T-helper 2 cell treated with Interferon-gamma antibody and Interleukin-4, amounts not matched to agents 100 ng/mL and 5 ng/mL, for 36 hours (primary cell): ENCODE measurements at regions not wholly inside any gene's neighbourhood (a gene's known extent, or its start where the extent isn't known, plus 50 kb on each side); places are given as distances from the start of the nearest gene placed in this dataset.

Source experiments
- intact Hi-C: fragments of 100-400 bp; cut with micrococcal nuclease; formaldehyde crosslinking; loops from one replicate; pipeline ENCODE4 v1.15.1; 2023

DNA sequence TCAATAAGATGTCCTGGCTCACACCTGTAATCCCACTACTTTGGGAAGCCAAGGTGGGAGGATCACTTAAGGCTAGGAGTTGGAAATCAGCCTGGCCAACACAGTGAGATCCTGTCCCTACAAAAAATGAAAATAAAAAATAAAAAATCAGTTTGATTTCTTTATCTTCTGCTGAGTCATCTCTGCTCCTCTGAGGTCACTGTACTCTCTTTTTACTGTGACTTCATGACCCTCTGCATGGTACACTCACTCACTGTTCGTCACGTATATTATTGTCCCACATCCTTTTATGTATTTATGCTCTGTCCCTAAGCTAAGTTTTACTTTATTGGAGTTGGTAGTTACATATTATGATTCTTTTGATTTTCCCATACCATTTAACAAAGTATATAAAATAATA, 333.3 kb downstream of the PCDH7 start:
- intact Hi-C loops: no loop called here

DNA sequence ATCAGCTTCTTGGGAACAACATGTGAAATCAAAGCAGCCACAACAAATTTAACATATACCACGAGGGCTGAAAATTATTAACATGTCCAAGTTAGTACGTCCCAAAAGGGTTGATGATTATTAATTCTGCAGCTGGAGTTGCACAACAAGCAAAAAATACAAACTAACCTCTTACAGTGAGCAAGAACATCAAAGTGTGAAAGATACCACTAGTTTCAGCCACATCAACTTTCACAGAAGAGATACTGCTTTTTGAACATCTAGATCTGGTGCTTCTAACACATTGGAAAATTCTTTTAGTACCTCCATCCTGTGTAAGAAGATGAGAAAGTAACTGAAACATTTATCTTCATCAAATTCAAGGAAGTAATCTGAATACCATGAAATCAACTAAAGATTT, 334.1 kb downstream of the PCDH7 start:
- intact Hi-C loops: no loop called here

DNA sequence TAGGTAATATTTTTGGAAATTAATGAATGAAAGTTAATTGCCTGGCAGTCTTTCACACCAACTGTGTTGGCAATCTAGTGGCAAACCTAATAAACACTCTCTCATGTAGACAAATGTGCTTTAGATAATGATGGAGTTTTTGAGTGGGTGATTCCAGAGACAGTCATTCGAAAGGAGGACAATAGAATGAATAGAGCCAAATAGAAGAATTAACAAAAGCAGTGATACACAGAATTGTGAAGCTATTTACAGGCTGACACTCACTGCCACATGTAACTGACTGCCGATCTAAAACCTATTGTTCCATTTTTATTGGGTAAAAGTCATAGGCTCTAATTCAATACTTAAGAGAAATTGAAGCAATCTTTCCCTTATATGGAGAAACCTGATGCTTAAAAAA, 338.5 kb downstream of the PCDH7 start:
- intact Hi-C loops: no loop called here

DNA sequence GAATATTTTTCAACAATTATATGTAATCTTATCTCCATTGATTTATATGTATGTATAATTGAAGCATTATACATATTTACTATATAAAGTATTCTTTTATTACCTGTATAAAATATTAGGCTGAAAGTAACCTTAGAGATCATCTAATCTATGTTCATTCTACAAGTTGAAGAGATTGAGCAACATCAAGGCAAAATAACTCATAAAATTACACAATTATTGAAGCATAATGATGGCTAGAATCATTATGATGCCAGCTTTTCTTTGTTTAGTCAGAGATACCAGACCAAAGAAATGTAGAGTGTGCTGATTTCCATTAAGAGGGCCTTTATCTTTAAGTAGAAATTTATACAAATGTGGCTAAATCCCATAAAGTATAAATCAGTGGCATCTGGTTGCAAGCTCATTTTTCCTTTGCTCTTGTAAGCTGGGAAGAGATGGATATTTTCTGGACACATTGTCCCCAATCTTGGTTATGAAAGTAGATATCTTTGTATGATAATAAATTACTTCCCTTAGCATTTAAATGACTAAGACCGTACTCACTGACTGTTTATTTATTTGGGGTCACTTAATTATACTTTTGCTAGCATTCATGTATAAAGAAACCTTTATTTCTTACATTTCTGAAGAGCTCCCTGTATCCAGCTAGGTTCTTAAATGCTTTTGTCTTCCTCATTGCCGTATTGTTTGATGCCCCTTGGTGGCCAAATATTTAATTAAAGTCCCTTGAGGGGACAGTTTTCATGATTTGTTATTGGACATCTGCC, 339.8 kb downstream of the PCDH7 start:
- intact Hi-C loops: no loop called here

DNA sequence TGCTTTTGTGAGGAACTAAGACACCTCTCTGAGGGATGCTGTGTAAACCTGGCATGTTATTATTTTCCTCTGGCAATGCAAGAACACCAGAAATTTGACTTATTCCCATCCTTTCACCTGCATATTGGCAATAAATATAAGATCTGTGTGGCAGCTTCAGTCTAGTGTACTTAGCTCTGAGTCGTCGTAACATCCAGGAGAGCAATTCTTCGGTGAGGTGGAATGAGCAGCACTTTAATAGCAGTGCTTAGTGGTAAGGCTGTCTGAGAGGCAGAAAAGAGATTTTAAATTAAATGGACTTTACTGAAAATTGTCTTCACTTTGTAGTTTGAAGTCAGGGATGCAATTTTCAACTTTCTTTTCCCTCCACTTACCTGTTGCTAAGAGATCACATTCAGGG, 344.9 kb downstream of the PCDH7 start:
- intact Hi-C loops: no loop called here

DNA sequence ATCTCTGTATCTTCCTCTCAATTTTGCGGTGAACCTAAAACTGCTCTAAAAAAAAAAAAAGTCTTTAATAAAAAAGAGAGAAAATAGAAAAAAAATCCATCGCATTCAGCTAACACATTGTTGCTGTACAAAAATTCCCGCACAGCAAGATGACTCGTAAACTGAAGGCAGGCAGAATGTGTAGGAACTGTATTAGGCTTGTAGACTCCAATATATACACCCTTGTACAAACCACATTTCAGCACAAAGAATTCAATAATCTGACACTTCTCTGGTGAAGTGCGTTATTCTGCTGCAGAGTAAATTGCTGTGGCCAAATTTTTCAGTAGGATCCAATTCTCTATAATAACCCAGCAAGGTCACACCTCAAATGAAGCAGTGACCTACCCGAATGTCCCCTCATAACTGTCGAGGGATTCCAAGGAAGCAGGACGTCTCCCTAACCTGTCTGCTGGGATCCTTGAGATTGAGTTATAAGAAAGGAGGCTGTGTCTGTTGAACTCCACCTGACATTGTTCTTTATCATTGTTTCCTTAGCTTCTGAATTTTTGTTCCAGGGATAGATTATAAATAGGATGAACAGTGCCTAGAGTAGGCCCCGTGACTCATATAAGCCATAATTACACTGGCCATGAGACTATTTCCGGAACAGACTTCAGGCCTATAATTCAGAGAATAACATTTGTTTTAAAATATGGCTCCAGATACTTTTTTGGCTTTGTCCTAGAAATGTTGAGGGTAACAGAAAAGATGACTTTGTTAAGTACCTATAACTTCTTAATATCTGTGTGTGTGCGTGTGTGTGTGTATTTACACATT, 348.3 kb downstream of the PCDH7 start:
- intact Hi-C loops: no loop called here

DNA sequence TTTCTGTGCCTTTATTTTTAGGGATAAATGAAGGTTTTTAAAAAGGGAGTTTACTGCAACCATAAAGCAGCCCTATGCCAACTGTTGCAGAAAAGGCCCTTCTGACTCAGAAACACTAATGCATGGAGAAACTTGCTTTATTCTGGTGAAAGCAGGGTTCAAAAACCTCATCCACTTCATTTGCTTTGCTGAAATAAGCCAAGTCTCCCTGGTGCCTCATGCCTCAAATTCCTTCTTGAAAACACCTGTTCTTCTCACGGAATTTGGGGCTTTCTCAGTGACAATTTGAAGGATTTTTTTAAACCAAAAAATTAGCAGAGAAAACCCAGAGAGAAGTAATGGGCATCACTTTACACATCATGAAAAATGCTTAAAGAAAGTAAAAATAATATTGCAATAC, 349.0 kb downstream of the PCDH7 start:
- intact Hi-C loops: no loop called here

DNA sequence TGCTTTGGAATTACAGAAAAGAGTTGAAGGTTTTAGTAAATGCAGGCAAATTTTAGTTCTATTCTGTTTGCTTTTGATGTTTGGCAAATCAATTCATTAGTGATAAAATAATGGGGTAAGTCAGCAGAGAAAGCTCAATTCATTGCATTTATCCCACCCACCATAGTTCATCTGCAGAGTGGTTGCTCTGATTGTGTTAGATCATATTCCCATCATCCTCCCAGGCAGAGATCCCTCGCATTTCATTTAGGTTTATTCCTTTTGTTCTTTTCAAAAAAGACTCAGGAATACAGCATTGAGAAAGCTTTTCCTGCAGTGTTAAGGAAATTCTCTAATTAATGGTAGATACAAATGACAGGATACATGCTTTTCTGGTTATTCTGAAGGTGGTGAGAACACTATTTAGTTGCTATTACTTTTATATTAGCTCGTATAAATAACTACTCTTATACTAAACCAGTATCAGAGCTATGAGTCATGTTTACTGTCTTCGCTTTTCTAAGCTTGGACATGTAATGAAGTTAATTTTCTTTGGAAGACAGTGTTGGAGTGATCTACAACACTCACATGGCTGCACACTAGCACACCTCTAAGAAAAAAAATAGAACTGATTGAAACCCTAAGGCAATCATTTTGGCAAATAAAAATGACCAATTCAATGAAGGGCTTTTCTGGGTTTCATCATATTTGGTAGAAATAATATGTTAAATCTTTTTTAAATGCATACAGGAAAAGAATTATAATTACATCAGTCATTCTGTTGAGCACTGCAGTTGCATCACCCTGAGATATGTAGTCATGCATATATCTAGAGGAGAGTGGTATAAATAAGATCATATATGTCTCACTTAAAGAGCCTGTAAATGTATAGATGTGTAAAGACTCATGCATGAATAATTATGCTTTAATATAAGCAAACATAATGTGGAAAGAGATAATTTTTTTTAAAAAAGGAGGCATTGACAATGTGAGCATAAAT, 351.6 kb downstream of the PCDH7 start:
- intact Hi-C loops: no loop called here

DNA sequence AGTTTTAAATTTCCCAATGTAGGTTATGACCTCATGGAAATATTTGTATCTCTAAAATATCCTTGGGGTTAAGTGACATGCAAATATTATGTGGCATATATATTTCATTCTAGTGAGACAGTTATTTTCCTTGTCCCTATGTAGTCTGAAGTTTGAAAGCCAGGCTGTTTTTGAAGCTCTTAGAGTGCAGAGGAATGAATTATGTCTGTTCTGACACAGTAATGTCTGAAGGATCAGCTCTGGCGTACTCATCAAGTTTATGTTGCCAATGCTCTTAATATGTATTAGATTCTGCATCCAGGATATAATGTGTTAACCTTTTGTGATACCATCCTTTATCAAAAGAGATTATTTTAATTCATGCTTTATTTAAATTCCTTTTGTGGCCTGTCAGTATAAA, 355.8 kb downstream of the PCDH7 start:
- intact Hi-C loops: no loop called here

DNA sequence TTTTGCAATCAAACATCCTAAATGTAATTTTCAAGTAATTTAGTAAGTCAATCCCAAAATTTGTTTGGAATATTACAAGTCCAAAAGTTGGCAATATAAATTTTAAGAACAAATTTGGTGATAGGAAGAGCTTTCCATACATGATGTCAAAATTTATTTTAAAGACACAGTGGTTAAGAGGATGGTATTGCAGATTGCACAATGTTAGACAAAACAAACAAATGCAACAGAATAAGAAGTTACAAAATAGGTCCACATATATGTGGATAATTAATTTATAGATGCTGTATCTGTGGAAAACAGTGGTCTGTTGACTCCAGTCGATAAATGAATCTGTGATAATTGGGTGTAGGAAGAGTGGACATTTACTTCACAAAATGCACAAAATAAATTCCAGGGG, 358.5 kb downstream of the PCDH7 start:
- intact Hi-C loops: no loop called here

DNA sequence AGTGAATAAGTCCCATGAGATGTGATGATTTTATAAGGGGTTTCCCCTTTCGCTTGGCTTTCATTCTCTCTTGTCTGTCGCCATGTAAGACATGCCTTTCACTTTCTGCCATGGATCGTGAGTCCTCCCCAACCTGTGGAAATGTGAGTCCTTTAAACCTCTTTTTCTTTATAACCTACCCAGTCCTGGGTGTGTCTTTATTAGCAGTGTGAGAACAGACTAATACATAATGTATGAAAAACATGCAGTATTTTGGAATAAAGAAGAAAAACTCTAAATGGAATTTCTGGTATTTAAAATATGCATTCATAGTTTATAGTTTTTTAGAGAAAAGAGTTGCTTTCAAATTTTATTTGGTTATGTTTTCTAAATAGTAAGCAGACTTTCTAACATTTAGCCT, 360.7 kb downstream of the PCDH7 start:
- intact Hi-C loops: no loop called here

DNA sequence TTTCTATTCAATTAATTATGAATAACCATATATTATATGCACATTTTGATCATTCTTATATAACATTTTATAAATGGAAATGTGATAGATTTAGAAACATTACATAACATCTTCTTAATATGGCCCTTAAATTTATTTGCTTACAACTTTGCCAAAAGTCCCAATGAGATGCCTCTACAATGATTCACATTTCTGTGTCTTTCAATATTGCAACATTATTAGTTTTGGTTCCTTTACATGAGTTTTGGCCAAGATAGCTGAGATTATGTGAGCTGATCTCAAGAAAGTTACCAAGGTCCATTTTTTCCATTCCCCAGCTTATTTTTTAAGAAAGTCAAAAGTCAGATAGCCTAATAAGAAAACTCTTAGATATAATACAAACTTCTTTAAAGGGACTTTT, 361.2 kb downstream of the PCDH7 start:
- intact Hi-C loops: no loop called here

DNA sequence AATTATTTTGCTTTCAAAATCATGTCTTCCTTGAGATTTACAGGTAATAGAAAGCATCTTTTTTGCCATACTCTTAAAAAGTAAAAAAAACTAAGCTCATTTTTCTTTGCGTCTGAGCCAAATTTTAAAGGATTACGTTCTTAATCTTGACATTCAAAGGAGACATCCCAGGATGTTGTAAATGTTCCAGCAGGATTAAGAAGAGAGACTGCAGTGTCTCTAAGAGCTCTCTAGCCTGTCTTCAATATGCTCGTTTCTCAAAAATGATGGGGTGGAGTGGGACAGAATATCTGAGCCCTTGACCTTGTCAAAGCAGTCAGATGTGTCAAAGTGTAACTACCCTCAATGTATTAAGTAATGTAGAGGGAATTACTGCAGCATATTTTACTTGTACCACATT, 363.3 kb downstream of the PCDH7 start:
- intact Hi-C loops: no loop called here

DNA sequence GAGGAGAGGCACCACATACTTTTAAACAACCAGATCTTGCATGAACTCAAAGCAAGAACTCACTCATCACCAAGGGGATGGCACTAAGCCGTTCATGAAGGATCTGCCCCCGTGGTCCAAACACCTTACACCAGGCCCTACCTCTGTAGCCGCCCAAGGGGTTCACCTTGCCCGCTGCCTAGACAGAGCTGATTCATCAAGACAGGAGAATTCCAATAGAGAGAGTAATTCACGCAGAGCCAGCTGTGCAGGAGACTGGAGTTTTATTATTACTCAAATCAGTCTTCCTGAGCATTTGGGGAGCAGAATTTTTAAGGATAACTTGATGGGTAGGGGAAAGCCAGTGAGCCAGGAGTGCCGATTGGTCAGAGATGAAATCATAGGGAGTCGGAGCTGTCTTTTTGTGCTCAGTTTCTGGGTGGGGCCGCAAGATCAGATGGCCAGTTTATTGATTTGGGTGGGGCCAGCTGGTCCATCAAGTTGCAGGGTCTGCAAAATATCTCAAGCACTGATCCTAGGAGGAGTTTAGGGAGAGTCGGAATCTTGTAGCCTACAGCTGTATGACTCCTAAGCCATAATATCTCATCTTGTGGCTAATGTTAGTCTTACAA, 364.7 kb downstream of the PCDH7 start:
- intact Hi-C loops: no loop called here

DNA sequence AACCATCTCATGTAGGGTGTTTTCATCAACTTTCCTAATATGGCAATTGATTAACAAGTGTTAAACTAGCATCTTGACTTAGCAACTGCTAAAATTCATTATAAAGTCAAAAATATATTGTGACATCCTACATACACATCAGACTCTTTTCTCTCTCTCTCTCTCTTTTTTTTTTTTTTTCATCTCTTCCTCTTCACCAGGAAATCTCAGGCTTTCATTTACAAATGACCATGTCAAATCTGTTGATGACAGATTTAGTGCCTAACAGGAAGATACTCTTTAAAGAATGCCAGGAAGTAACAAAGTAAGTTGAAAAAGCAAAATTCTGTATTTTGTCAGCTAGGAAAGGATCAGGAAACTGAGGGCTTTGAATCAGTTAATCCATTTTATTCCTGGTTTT, 365.5 kb downstream of the PCDH7 start:
- intact Hi-C loops: no loop called here

DNA sequence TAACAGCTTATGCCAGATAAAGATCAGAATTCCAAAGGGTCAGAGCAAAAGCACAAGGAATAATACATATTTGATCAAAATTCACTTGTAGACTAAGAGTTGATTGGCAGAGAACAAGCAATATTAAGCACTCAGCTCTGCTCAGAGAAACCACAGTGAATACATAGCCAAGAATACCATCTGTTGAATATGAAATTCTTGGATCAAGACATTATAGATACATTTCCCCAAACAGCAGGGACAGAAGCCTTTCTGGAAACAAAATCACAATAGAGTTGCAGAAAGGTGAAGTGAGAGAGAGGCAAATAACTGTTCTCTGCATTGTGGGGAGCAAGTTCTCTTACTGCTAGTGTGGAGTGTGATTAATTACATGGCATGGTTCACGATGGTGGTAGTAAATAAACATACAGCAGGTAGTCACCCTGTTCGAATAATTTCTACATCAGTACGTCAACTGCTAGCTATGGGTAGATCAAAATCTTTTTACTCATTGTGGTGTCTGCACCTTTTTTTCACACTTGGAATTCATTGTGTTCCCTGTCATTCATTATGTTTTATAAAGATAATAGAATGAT, 366.7 kb downstream of the PCDH7 start:
- intact Hi-C loops: no loop called here

DNA sequence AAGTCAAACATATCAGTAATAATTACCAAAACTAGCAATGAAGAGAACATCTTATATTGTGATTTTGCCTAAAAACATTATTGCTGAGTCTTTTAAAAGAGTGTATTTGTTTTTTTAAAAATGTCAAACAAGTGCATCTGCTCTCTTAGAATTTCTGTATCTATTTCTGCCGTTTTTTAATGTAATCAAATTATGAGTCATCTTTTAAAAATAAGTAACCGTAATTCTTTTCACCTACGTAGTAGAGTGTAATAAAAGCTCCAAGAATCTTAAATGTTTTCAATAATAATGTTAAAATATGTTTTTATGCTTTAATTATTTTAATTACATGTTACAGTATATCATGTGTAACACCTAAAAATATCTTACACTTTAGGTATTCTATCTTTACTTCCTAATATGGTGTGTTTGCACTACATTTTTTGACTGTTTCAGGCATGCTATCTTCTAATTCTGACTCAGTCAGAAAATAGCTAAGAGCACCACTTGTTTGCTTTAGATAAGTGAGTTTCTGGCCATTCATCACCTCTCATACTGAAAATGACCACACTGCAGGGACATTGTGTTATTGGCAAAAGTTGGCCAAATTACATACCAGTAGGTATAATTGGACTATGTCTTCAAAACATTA, 368.5 kb downstream of the PCDH7 start:
- intact Hi-C loops: no loop called here

DNA sequence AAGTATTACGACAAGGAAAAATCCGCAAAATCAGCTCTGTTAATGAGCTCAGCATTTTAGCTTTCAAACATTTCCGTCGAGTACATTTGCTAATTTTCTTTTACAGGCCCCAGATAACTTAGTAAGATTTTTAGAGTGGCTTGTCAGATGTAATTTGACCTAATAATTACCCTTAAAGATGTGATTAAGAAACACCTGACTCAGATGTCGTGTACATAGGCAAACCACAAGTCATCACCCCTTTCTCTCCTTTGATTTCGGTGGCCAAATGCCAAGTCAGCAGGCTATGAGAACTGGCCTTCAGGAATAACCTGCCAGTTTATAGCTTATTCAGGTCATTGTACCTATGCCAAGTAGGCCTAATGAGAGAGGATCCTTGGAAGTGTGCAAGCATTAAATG, 369.6 kb downstream of the PCDH7 start:
- intact Hi-C loops: no loop called here

DNA sequence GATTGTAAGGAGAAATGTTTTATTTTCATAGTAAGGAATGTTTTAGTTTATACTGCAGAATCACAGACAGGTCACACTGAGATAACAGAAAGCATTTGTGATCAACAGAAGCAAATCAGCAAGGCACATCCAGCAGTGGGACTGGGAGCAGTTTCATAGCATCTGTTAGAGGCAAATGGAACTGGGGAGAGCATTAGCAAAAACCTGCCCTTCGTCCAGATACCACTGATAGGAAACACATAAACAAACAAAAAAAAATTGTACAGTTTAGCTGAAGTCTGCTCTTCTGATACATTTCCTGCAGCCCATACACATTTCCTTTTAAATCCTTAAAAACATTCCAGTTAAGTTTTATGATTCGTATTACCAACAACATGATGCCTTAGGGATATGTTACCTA, 374.3 kb downstream of the PCDH7 start:
- intact Hi-C loops: no loop called here

DNA sequence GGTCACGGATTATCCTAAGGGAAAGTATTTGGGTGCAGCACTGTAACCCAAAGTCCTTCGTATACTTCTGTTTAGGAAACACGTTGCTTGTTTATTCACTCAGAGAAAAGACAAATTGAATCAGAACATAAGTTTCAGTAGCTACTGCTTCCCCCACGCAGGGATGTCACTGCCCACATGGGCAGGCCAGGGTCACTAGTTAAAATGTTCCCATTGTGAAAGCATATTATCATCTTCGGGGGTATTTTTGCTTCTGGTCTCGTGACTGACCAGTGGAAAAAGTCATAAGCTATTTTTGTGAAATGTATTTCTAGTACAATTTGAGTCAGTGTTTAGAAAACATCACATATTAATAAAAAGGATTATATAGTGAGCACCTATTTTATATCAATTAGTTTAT, 377.8 kb downstream of the PCDH7 start:
- intact Hi-C loops: no loop called here

DNA sequence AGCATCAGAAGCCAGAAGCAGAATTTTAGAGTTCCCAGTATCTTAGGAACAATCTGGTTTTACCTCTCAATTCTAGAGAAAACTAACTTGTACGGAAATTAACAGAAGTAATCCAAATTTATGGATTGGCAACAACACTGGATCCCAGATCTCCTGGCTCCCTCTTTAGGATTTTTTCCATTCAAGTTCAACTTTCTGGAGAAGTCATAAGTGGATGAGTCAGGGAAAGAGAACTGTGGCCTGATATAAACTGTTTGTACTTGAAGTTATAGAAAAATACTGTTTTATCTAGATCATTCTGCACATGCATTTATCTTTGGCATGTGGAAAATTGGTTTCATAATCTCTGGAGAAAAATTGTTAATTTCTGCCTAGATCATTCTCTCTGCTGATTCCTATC, 380.4 kb downstream of the PCDH7 start:
- intact Hi-C loops: no loop called here
